Spleen (tissue), 11 donors: ENCODE measurements at regions not wholly inside any gene's neighbourhood (a gene's known extent, or its start where the extent isn't known, plus 50 kb on each side); places are given as distances from the start of the nearest gene placed in this dataset.

Source experiments
- DNase-seq: peaks from one replicate; pipeline ENCODE4 v3.0.0-alpha.2; 2020
- H3K27ac ChIP-seq, 8 donors: fragments of 200-600 bp; sonication (generic) in 7 of 8; 1 replicate in 4 of 8; 2 replicates in 4 of 8; pipeline versions ENCODE4 v1.5.0 to v1.8.0; 2016 to 2021; ENCODE audit warnings: inconsistent platforms in 4 of 8, mild to moderate bottlenecking in 4 of 8, moderate library complexity in 1 of 8
- H3K27me3 ChIP-seq, 7 donors: fragments of 200-600 bp; sonication (generic) in 6 of 7; replicated peaks in 1 of 7; 1 replicate in 4 of 7; 2 replicates in 3 of 7; pipeline versions ENCODE4 v1.5.0 to v1.8.0; 2016 to 2021; ENCODE audit warnings: inconsistent platforms in 3 of 7, mild to moderate bottlenecking in 1 of 7
- H3K36me3 ChIP-seq, 6 donors: fragments of 200-600 bp; sonication (generic) in 5 of 6; 1 replicate in 4 of 6; 2 replicates in 2 of 6; pipeline versions ENCODE4 v1.5.0 to v1.8.0; 2016 to 2021; ENCODE audit warnings: inconsistent platforms in 2 of 6
- H3K4me1 ChIP-seq, 6 donors: fragments of 200-600 bp; sonication (generic) in 5 of 6; 1 replicate in 3 of 6; 2 replicates in 3 of 6; pipeline versions ENCODE4 v1.5.0 to v1.8.0; 2016 to 2021; ENCODE audit warnings: inconsistent platforms in 3 of 6
- H3K4me3 ChIP-seq, 8 donors: fragments of 200-600 bp; sonication (generic) in 7 of 8; 1 replicate in 4 of 8; 2 replicates in 4 of 8; pipeline versions ENCODE4 v1.5.0 to v1.8.0; 2016 to 2021; ENCODE audit warnings: inconsistent platforms in 4 of 8, mild to moderate bottlenecking in 4 of 8, moderate library complexity in 2 of 8
- H3K9me3 ChIP-seq, 8 donors: fragments of 200-600 bp; sonication (generic) in 7 of 8; 1 replicate in 4 of 8; 2 replicates in 4 of 8; pipeline versions ENCODE4 v1.5.0 to v1.8.0; 2016 to 2021; ENCODE audit warnings: inconsistent platforms in 4 of 8
- POLR2A ChIP-seq, 3 donors: fragments of 450-650 bp; IDR thresholded peaks; one replicate each; pipeline ENCODE4 v1.5.1; 2017; ENCODE audit warnings: antibody characterized with exemption in 3 of 3, mild to moderate bottlenecking in 1 of 3
- POLR2AphosphoS5 ChIP-seq, 3 donors: sonication (generic); formaldehyde crosslinking; IDR thresholded peaks; one replicate each; pipeline ENCODE4 v1.5.1; 2017; ENCODE audit warnings: antibody characterized with exemption in 3 of 3
- WGBS, 5 donors: extraction: QIAGEN DNeasy Blood & Tissue Kit in 3 of 5; methylation state at CpG; one replicate each; pipeline versions ENCODE4 v1.1.5 to v1.1.7; 2013 to 2018; 5-methylcytosine and 5-hydroxymethylcytosine counted together
- intact Hi-C: fragments of 100-400 bp; cut with DNase I; formaldehyde crosslinking; loops from one replicate; pipeline ENCODE4 v1.15.0; 2023; ENCODE audit warnings: low total_unique reads
- TF ChIP-seq, protein P1 (sequence below), 11 experiments: fragments of 200-600 bp in 7 of 11; fragments of 450-650 bp in 4 of 11; sonication (generic) in 4 of 11; IDR thresholded peaks in 8 of 11; conservative IDR thresholded peaks in 3 of 11; 1 replicate in 7 of 11; 2 replicates in 4 of 11; pipeline versions ENCODE4 v1.4.0 to v1.8.0; 2016 to 2021; ENCODE audit warnings: antibody characterized with exemption in 11 of 11, inconsistent platforms in 4 of 11, mild to moderate bottlenecking in 1 of 11
- donor health status: healthy with polysubstance abuse.
- donor health status: DM: no; HTN: no; CAD: no; lungs with moderate emphysema.
- donor health status: DM: no; HTN: no; CAD: no.
- donor health status: Bipolar disorder and iron deficiency.
- donor health status: healthy.
- donor health status: DM: no; HTN: no; CAD: no.
- donor health status: DM: yes; HTN: yes; CAD: no.

DNA sequence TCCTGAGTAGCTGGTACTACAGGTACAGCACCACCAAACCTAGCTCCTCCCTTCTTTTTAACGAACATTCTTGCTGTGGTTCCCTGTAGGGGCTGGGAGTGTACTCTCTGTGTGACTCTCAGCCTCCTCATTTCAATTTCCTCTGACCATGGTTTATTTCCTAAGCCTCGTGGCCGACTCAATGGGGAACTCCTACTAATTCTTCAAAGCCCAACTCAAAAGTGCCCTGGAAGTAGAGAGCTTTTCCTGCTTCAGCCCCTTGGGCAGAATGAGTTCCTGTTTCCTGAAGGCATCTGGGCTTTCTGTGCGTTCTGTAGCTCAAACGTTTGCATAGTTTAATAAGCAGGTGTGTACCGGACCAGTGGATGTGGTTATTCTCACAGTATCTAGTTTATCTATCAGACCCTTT lies 70.9 kb upstream of the ACOT11 start:
- Histone ChIP-seq H3K9me3 (no peaks in the 10 kb centered on the region), H3K4me1 (peaks cover 22 to 81% (median 51%) of the 10 kb centered on the region in 6 donors), H3K4me3 (no peak overlapping the region), H3K36me3 (no peaks in the 10 kb centered on the region), H3K27me3 (peaks cover 0 to 33% (median 6%) of the 10 kb centered on the region in 7 donors), H3K27ac (peak overlapping the region in 4 of 8 donors; percentile 0 to 66 (median 27))
- intact Hi-C loops: no loop called here
- TF ChIP-seq POLR2AphosphoS5 (IDR thresholded peaks at IDR 0.05): no peak
- no peak for TF ChIP-seq POLR2A (IDR thresholded peaks at IDR 0.05)
- TF ChIP-seq, protein P1, sequence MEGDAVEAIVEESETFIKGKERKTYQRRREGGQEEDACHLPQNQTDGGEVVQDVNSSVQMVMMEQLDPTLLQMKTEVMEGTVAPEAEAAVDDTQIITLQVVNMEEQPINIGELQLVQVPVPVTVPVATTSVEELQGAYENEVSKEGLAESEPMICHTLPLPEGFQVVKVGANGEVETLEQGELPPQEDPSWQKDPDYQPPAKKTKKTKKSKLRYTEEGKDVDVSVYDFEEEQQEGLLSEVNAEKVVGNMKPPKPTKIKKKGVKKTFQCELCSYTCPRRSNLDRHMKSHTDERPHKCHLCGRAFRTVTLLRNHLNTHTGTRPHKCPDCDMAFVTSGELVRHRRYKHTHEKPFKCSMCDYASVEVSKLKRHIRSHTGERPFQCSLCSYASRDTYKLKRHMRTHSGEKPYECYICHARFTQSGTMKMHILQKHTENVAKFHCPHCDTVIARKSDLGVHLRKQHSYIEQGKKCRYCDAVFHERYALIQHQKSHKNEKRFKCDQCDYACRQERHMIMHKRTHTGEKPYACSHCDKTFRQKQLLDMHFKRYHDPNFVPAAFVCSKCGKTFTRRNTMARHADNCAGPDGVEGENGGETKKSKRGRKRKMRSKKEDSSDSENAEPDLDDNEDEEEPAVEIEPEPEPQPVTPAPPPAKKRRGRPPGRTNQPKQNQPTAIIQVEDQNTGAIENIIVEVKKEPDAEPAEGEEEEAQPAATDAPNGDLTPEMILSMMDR (IDR thresholded peaks at IDR 0.05 in 8 of 11, conservative IDR thresholded peaks at IDR 0.05 in 3 of 11): no peak
- WGBS, 5 donors: 18 to 28% (median 22%) methylated on average over 6 of the region's 6 CpGs
- no peak for DNase-seq

- intact Hi-C loops: no loop called here
- peaks cover 22 to 76% (median 46%) of the 10 kb centered on the region in 6 donors for H3K4me1 ChIP-seq
- TF ChIP-seq POLR2A (IDR thresholded peaks at IDR 0.05): no peak
- no peak for TF ChIP-seq POLR2AphosphoS5 (IDR thresholded peaks at IDR 0.05)
- TF ChIP-seq, protein P1 (IDR thresholded peaks at IDR 0.05 in 8 of 11, conservative IDR thresholded peaks at IDR 0.05 in 3 of 11): no peak
- WGBS, 5 donors: 54 to 68% (median 63%) methylated on average over 4 of the region's 4 CpGs
- H3K4me3 ChIP-seq: no peak overlapping the region
- H3K27ac ChIP-seq: peak overlapping the region in 4 of 8 donors; percentile 15 to 69 (median 52)
- H3K27me3 ChIP-seq: peaks cover 0 to 33% (median 6%) of the 10 kb centered on the region in 7 donors
- no peaks in the 10 kb centered on the region for H3K9me3 ChIP-seq
- DNase-seq: no peak
- H3K36me3 ChIP-seq: no peaks in the 10 kb centered on the region
Measured at GRCh38 chr1:54476530-54477109, 70.4 kb upstream of the SSBP3 start.

- Histone ChIP-seq H3K27ac (peak overlapping the region in 4 of 8 donors; percentile 56 to 69 (median 64)), H3K4me1 (peaks cover 18 to 70% (median 40%) of the 10 kb centered on the region in 6 donors), H3K27me3 (peaks cover 0 to 33% (median 6%) of the 10 kb centered on the region in 7 donors), H3K4me3 (peak overlapping the region in 2 of 8 donors; percentile 41 to 68), H3K9me3 (no peaks in the 10 kb centered on the region), H3K36me3 (no peaks in the 10 kb centered on the region)
- intact Hi-C loops: no loop called here
- DNase-seq: no peak
- TF ChIP-seq POLR2AphosphoS5 (IDR thresholded peaks at IDR 0.05) (no peak), POLR2A (IDR thresholded peaks at IDR 0.05) (no peak)
- TF ChIP-seq, protein P1 (IDR thresholded peaks at IDR 0.05 in 8 of 11, conservative IDR thresholded peaks at IDR 0.05 in 3 of 11): no peak
- 22 to 35% (median 25%) methylated on average over 9 to 10 of the region's 10 CpGs for WGBS, 5 donors
Measured at GRCh38 chr1:54475946-54476516, 69.8 kb upstream of the SSBP3 start.

GRCh38 chr1:54475357-54475881 lies 69.2 kb upstream of the SSBP3 start:
- TF ChIP-seq POLR2AphosphoS5 (IDR thresholded peaks at IDR 0.05): peak in 1 of 3 donors; percentile 28
- TF ChIP-seq, protein P1 (IDR thresholded peaks at IDR 0.05 in 8 of 11, conservative IDR thresholded peaks at IDR 0.05 in 3 of 11): no peak
- TF ChIP-seq POLR2A (IDR thresholded peaks at IDR 0.05): no peak
- H3K9me3 ChIP-seq: no peaks in the 10 kb centered on the region
- peaks cover 12 to 64% (median 34%) of the 10 kb centered on the region in 6 donors for H3K4me1 ChIP-seq
- peak; percentile 80 for DNase-seq
- peak overlapping the region in 4 of 8 donors; percentile 56 to 69 (median 64) for H3K27ac ChIP-seq
- H3K4me3 ChIP-seq: peak overlapping the region in 5 of 8 donors; percentile 24 to 68 (median 36)
- 13 to 31% (median 21%) methylated on average over 14 to 21 of the region's 21 CpGs for WGBS, 5 donors
- peaks cover 0 to 33% (median 6%) of the 10 kb centered on the region in 7 donors for H3K27me3 ChIP-seq
- H3K36me3 ChIP-seq: no peaks in the 10 kb centered on the region
- intact Hi-C loops: no loop called here
